Smooth muscle cell of the brain vasculature (primary cell): ENCODE measurements at regions not wholly inside any gene's neighbourhood (a gene's known extent, or its start where the extent isn't known, plus 50 kb on each side); places are given as distances from the start of the nearest gene placed in this dataset.
A peak's percentile ranks its signal among the peaks of the same experiment; 100 is the strongest.
"Not testable (repeated sequence)": the region's sequence is repeated elsewhere in the genome, so short reads cannot be mapped to it uniquely, and the experiment has no call there.

Experiments
- DNase-seq: peaks from one replicate; pipeline ENCODE4 v3.0.0-alpha.2; 2012; ENCODE audit warnings: low read depth, low spot score

DNA sequence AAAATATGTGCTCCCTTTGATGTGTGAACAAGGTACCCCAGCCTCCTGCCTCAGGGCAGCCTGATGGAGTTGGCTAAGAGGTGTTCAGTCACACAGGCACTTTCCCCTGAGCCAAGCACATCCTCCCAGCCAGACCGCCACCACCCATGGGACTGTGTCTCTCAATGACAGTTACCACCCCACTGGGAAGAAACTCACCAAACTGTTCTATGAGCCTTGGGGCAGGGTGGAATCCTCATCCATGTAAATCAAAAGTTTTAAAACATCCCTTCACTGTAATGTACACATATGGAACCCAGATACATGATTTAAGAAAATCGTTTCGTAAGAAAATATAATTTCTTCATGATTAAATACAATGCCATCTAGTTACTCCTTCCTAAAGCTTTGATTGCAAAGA is 138.4 kb upstream of the LSM14A start:
- DNase-seq: no peak

DNA sequence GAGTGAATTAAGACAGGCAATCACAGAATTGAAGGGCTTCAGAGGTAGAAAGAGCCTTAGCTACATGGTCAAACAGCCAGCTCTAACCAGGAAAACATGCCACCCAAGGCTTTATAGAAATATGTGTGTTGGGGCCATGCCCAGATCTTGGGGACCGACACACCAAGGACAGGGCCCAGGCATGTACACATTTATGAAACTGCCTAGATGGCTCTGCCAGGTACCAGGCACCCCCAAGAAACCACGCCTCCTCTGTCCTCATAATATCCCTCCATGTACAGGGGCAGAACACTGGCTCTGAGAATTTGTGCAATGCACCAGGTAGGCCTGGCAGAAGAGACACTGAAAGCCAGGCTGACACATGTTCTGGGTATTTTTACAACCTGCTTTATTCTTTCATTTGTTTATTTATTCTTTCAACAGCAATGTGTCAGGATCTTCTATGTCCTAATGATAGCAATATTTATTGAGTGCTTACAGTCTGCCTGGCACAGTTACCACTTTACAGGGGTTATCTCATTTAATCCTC is 137.9 kb upstream of the LSM14A start:
- no peak for DNase-seq

DNA sequence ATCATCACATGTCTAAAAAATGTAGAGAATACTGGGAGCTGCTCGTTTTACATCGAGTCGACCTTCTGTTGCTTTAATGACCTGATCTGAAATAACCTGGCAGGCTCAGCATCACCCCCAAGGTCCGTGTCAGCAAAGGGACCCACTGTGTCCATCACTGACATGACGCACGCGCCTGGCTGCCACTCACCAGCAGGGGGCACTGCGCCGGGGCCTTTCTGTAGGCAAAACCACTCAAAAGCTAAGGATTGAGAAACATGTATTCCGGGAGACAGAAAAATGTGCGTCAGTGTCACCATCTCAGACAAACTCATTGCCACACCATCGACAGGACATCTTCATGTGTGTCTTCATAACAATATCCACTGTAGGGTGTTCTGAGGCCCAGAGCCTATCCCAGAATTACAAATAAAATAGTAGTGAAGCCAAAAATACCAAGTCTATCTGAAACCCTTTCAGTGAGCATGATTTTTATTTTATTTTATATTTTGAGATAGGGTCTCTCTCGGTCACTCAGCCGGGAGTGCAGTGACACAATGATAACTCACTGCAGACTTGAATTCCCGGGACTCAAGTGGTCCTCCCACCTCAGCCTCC is 130.3 kb upstream of the LSM14A start:
- DNase-seq: no peak

DNA sequence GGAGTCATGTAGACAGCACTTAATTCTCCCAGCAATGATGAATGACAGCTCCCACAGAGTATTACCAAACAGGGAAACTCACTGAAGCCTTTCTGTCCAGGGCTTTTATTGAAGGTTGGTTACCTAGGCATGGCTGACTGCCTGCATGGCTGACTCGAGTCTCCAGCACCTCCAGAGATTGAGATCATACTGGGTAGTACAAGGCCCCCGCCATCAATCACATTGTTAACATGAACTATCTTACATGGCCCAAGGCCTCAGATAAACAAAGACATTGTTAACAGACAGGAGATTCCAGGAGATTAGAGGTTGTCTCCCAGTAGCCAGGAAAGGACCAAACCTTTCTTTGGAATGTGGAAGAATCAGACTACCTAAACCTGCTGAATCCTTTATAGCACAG is 128.3 kb upstream of the LSM14A start:
- DNase-seq: no peak

DNA sequence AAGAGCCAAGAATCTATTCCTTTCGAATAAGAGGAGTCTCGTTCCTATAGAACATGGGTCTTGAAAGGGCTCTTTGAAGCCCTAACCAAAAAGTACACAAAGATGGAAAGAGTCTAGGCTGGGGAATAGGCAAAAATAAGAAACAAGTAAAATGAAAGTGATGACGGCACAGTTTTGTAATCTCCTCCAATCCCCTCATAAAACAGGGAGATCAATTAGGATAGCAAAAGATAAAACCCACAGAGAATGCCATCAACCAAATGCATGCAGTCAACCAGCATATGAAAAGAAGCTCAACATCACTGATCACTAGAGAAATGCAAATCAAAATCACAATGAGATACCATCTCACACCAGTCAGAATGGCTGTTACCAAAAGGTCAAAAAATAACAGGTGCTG is 122.4 kb upstream of the LSM14A start:
- no peak for DNase-seq

DNA sequence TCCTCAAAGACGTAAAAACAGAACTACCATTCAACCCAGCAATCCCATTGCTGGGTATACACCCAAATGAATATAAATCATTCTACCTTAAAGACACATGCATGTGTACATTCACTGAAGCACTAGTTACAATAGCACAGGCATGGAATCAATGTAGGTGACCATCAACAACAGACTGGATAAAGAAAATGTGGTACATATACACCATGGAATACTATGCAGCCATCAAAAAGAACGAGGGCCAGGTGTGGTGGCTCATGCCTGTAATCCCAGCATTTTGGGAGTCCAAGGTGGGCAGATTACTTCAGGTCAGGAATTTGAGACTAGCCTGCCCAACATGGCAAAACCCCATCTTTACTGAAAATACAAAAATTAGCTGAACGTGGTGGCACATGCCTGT is 121.9 kb upstream of the LSM14A start:
- DNase-seq: not testable (repeated sequence)

- DNase-seq: no peak
These were observed 121.0 kb upstream of the LSM14A start for GRCh38 chr19:34051255-34051654.

GRCh38 chr19:34057155-34057554 is 115.1 kb upstream of the LSM14A start:
- no peak for DNase-seq

DNA sequence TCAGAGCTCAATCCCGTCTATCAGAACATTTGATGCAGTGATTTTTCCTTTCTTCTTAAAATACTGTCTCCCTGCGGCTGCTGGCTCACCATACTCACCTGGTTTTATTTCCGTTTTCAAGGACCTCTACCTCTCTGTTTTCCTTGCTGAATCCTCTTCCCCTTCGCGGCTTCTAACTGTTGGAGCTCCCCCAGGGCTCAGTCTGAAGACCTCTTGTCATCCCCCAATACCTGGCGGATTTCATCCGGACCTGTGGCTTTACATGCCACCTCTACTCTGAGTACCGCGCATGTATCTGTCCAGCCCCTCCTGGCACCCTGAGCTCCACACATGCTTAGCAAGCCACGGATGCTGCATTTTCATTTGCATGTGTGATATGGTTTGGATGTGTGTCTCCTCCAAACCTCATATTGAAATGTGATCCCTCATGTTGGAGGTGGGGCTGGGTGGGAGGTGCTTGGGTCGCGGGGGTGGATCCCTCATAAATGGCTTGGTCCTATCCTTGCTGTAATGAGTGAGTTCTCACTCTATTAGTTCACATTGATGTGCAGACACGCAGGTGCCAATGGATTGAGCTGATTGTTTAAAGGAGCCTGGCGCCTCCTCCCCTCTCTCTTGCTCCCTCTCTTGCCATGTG is 106.2 kb upstream of the LSM14A start:
- no peak for DNase-seq

- no peak for DNase-seq
These were observed 104.4 kb upstream of the LSM14A start for GRCh38 chr19:34067861-34068271.

- no peak for DNase-seq
These were observed 96.6 kb upstream of the LSM14A start for GRCh38 chr19:34075661-34076091.

DNA sequence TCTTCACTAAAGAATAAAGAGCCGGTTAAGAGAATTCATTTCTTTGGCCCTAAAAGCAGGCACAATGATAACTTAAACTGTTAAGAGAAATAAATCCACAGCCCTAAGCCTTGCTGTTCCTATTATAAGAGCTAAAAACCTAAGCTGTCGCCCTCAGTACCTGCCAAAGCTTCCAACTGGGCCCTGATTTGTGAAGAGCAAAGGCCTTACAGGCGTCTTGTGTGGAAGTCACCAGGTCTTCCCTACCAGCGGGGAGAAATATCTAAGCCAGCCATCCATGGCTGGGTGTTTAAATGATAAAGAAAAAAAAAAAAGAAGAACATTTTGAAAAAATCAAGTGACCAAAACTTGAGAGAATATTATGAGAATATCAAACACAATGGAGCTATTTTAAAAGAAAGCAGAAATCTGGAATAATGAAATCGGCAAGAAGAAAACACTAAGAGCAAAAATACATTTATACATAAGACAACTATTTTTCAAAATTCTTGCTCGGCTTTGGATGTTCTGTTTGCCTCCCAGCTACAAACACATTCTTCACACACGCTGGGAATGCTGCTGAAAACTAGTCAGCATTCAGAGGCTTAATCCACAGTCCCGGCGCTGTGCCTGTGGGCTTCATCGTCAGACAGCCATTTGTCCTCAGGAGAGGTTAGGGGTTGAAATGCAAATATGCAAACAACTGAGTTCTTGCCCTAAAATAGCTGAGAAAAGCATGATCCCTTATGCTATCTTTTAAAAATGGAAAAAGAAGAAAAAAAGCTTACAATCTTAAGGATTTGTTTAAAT is 89.8 kb upstream of the LSM14A start:
- no peak for DNase-seq

- DNase-seq: no peak
These were observed 87.7 kb upstream of the LSM14A start for GRCh38 chr19:34084396-34085145.

DNA sequence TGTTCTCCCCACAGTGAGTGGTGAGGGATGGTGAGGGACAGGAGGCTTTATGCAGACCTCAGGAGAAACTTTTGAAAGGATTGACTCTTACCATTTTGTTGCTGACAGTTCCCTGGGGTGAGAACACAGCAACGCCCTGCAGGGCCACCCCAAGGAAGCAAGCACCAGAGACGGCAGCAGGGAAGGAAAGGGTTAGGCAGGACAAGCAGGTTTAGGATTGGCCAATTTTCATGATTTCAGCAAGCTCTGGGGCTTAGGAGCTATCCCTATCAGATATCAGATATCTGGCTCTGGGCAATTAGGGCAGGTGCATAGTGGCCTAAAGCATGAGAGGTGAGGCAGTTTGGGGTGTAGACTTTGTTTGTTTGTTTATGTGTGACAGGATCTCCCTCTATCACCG is 87.0 kb upstream of the LSM14A start:
- no peak for DNase-seq

DNA sequence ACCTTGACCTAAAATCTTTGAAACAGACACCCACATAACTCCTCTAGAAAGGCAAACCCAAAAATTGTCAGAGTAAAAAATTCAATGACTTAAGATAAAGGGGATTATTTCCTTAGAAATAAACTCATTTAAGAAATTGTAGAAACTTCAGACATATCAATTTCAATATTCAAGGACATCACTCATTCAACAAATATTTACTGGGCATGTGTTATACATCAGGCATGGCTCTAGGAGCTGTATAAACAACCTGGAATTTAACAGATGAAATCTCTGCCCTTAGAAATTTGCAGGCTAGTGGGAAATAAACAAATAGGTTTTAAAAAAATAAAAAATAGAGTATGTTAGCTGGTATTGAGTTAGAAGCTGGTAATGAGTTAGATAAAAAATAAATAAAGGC is 84.0 kb upstream of the LSM14A start:
- no peak for DNase-seq

DNA sequence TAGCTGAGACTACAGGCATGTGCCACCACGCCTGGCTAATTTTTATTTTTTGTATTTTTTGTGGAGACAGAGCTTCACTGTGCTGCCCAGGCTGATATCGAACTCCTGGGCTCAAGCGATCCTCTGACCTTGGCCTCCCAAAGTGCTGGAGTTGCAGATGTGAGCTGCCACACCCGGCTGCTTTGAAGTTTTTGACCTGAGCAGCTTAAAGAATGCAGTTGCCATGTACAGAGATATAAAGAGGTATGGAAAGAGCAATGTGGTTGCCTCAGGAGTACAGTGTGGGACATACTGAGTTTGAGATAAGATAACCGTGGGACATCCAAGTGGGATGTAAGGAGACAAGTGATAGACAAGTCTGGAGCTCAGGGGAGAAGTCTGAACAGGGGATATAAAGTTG is 82.7 kb upstream of the LSM14A start:
- DNase-seq: no peak

DNA sequence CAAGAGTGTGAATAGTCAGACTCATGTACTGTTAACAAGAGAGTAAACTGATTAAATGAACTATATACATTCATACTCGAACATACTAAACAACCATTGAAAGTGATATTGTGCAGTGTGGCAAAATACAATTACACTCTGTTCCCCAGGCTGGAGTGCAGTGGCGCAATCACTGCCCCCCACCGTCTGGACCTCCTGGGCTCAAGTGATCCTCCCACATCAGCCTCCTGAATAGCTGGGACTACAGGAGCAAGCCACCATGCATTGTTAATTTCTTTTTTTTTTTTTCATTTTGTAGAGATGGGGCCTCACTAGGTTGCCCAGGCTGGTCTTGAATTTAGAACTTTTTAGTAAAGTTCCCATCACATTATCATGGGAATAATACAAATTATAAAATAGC is 77.3 kb upstream of the LSM14A start:
- no peak for DNase-seq

GRCh38 chr19:34095411-34095810 is 76.9 kb upstream of the LSM14A start:
- DNase-seq: not testable (repeated sequence)

GRCh38 chr19:34096020-34096915 is 76.0 kb upstream of the LSM14A start:
- DNase-seq: peak; percentile 12

DNA sequence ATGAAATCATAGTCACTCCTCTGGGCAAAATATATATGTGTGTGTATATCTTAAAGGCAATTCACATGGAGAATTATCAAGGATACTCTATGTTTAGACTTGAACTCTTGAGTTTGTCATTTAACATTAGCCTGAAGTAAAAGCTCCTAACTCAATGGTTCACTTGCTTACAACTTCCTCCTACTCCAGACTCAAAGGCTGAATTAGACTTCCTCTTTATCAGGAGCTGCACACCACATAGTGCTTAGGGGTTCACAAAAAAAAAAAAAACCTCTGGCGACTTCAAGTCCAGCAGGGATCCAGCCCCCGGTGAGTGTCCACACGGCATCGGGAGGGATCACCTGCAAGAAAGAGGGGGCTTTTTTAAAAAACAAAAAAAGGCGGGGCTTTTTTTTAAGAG is 68.2 kb upstream of the LSM14A start:
- DNase-seq: no peak

DNA sequence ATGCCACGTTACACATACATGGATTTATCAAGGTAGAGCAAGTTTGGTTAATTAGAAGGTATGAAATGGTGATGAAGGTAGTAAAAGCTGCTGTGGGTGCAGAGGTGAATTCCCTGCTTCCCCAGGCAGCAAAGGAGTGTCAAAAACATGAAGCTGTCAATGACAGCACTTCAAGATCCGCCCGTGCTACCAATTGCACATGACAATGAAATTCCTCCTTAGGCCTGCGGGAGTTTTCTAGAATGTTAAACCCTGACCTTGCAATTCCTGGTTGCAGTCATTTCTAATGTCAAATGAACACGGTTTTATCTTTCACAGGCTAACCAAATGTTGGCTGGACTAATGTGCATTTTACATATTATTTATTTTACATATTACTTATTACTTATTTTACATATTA is 67.7 kb upstream of the LSM14A start:
- no peak for DNase-seq
